Activated T-cell treated with anti-CD3 and anti-CD28 coated beads, Interleukin-2, amount 50 U/mL, for 4 hours (primary cell): ENCODE measurements at regions not wholly inside any gene's neighbourhood (a gene's known extent, or its start where the extent isn't known, plus 50 kb on each side); places are given as distances from the start of the nearest gene placed in this dataset.
"Not testable (repeated sequence)": the region's sequence is repeated elsewhere in the genome, so short reads cannot be mapped to it uniquely, and the experiment has no call there.

Experiments used
- ATAC-seq, 2 donors: fragments of 200-7000 bp; cut with Tn5 transposase; one replicate each; pipeline ENCODE4 v1.10.0; 2021
- DNase-seq: peaks from one replicate; pipeline ENCODE4 v3.0.0-alpha.2; 2020
- H3K27me3 Mint-ChIP-seq: one replicate; pipeline ENCODE4 v1.8.0; 2021; ENCODE audit warnings: low read depth, mixed read lengths
- H3K36me3 Mint-ChIP-seq: one replicate; pipeline ENCODE4 v1.8.0; 2022; ENCODE audit warnings: mixed read lengths; ENCODE audit not compliant: insufficient read depth
- H3K4me1 Mint-ChIP-seq: one replicate; pipeline ENCODE4 v1.8.0; 2021; ENCODE audit warnings: low read depth, mixed read lengths
- H3K4me3 Mint-ChIP-seq: one replicate; pipeline ENCODE4 v1.8.0; 2021; ENCODE audit warnings: mild to moderate bottlenecking, moderate library complexity, mixed read lengths
- H3K9me3 Mint-ChIP-seq: one replicate; pipeline ENCODE4 v1.8.0; 2021; ENCODE audit warnings: mixed read lengths

DNA sequence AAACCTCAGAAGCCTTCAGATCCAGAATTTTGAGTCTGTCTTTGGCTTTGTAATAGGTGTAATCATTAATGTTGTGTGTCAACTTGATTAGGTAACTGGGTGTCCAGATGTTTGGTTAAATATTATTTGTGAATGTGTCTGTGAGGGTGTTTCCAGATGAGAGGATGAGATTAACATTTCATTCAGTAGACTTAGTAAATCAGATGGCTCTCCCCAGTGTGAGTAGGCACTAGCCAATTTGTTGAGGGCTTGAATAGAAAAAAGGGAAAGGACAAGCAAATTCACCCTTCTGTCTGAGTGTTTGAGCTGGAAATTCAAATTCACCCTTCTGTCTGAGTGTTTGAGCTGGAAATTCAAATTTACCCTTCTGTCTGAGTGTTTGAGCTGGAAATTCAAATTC, 932.2 kb downstream of the SLC6A15 start:
- H3K27me3 Mint-ChIP-seq: no peaks in the 10 kb centered on the region
- H3K4me3 Mint-ChIP-seq: no peak overlapping the region
- ATAC-seq: no peak
- H3K9me3 Mint-ChIP-seq: no peaks in the 10 kb centered on the region
- H3K36me3 Mint-ChIP-seq: no peaks in the 10 kb centered on the region
- DNase-seq: no peak
- H3K4me1 Mint-ChIP-seq: no peaks in the 10 kb centered on the region

DNA sequence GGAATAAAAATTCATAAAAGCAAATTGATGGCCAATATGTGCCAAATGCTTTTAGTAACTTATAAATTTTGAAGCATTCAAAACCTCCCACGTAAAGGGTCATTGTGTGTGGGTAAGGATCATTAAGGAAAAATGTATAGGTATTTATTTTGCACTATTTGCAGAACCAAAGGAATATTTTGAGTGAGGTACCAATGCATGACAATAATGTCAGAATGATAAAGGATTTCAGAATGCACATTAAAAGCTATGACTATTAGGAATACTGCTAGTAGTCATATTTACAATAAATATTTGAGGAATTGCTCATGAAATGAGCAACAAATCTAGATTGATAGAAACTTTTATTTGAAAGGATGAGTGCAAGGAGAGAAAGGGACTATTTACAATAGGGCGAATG, 932.8 kb downstream of the SLC6A15 start:
- H3K4me3 Mint-ChIP-seq: no peak overlapping the region

DNA sequence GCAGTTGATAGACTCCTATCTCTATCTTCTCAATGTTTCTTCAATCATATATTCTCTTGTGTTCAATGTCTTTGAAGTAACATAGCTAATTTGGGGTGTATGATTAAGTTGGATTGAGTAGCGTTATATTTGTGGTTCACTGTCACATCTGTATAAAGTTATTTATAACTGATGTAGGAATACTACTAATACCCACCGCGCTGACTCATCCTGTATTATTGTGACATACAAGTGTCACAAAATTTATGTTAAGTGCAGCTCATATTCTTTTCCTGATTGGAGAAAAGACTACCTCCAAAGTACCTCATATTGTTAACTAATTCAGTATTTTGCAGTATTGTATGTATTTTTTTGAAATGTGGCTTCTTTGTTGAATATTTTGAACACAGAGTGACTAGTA, 940.8 kb downstream of the SLC6A15 start:
- Mint-ChIP-seq H3K27me3 (no peaks in the 10 kb centered on the region), H3K4me3 (no peak overlapping the region), H3K36me3 (no peaks in the 10 kb centered on the region), H3K9me3 (no peaks in the 10 kb centered on the region), H3K4me1 (no peaks in the 10 kb centered on the region)
- ATAC-seq (no peak), DNase-seq (no peak)

More for the DNA sequence above, 932.8 kb downstream of the SLC6A15 start:
- Mint-ChIP-seq H3K9me3 (no peaks in the 10 kb centered on the region), H3K4me1 (no peaks in the 10 kb centered on the region), H3K36me3 (no peaks in the 10 kb centered on the region), H3K27me3 (no peaks in the 10 kb centered on the region)
- no peak for DNase-seq
- no peak for ATAC-seq

DNA sequence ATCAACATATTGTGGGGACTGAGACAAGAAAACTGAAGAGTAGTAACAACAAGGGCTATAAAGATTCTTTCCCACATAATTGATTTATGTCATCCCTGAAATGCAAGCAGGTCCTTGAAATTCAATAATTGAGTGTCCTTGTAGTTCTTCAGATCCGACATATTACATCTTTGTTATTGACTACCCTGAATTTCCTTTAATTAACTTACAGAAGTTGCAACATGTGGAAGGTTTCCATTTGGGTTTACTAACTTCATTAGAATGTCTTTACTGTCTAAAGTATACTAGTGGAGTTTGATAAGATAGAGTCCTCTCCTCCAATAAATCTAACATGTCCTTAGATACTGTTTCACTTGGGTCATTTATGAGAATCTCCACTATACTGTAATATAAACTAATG, 951.8 kb downstream of the SLC6A15 start:
- Mint-ChIP-seq H3K9me3 (peaks cover 4% of the 10 kb centered on the region), H3K36me3 (no peaks in the 10 kb centered on the region), H3K27me3 (no peaks in the 10 kb centered on the region), H3K4me3 (no peak overlapping the region), H3K4me1 (no peaks in the 10 kb centered on the region)
- ATAC-seq (no peak), DNase-seq (no peak)

DNA sequence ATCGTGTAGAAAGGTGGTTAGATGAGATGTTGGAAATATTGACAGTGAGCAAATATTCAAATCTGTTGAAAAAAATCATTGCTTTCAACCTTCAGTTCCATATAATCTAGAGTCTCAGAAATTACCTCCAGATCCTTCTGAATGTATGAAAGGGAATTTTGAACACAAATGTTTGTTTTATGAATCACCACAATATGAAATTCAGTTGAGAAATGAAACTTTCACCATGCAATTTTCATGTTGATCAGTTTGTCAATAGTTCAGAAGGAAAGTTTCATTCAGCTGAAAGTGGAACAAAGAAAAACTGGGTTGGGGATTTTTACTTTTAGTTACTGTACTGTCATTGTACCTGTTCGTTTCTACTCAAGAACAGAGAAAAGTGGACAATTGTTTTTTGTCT, 953.6 kb downstream of the SLC6A15 start:
- Mint-ChIP-seq H3K4me3 (no peak overlapping the region), H3K27me3 (no peaks in the 10 kb centered on the region), H3K36me3 (no peaks in the 10 kb centered on the region), H3K9me3 (peaks cover 4% of the 10 kb centered on the region), H3K4me1 (no peaks in the 10 kb centered on the region)
- DNase-seq: no peak
- ATAC-seq: no peak

DNA sequence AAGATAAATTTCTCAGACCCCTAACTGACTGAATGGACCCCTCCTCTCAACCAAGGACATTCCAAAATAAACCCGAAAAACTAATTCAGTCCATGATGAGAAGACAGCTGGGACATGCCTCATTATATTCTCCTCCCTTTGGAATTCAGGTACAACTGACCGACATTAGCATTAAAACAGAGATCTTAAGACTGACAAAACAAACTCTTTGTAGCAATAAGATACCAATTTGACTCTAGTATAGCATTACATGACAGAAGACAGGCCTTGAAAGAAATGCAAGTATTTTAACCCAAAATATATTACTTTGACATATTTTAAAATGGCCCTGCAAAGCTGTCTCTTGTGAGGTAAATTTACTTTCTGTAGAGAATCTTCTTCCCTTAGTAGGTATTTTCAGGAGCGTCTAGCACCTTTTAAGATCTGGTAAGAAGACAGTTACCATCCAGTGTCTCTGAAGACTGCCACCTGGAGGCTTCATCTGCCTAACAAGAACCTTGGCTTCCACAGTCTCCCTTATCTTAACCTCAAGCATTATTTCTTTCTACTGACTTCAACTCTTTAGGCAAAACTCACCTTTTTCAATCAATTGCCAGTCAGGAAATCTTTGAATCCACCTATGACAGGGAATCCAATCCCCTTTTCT, 957.5 kb downstream of the SLC6A15 start:
- ATAC-seq: no peak
- no peaks in the 10 kb centered on the region for H3K27me3 Mint-ChIP-seq
- H3K4me1 Mint-ChIP-seq: no peaks in the 10 kb centered on the region
- DNase-seq: no peak
- H3K4me3 Mint-ChIP-seq: no peak overlapping the region
- H3K36me3 Mint-ChIP-seq: no peaks in the 10 kb centered on the region
- H3K9me3 Mint-ChIP-seq: no peaks in the 10 kb centered on the region

DNA sequence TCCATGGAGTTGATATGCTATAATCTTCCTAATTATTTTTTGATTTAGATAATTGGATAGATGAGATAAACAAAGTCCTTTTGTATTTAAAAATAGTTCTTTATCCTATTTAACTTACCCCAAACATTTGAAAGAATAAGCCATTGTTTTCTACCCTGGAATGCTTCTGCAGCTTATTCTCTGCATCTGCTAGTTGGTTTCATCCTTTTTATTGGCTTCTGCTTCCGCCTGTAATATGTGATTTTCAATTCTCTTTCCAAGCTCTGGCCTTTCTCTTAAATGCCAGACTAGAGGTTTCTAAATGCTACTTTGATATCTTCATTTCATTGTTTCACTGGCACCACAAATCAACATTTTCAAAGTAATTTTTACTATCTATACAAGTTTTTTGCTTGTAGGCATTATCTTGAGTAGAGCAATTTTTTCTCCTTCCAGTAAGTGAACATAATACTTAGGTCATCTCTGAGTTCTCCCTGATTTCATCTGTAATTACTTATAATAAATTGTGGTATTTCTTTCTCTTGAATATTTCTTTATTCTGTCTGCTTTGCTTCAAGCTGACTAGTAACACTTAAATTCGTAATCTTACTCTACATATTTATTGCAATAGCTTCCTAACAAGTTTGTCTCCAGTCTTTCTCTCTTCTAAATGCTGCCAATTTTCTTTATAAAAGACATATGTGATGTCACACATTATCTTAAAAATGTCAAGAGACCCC, 958.4 kb downstream of the SLC6A15 start:
- Mint-ChIP-seq H3K4me1 (no peaks in the 10 kb centered on the region), H3K36me3 (no peaks in the 10 kb centered on the region), H3K4me3 (no peak overlapping the region), H3K9me3 (no peaks in the 10 kb centered on the region), H3K27me3 (no peaks in the 10 kb centered on the region)
- DNase-seq (no peak), ATAC-seq (no peak)

DNA sequence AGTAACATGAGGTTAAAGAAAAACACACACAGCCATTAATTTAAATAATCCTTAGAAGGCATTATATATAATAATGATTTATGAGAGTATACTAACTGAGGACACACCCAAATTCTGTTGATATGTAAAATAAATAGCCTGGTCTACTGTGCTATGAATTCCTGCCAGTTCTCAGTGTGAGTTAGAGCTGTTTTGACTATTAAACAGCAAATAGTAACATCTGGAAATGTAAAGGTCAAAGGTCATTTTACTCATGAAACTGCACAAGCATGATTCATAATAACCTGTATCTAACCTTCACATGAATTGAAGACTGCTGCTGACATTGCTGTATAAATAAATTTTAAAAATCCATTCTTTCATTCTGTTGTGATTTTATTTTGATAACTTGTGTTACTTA, 966.7 kb downstream of the SLC6A15 start:
- no peaks in the 10 kb centered on the region for H3K4me1 Mint-ChIP-seq
- no peak for ATAC-seq
- H3K4me3 Mint-ChIP-seq: no peak overlapping the region
- peaks cover 4% of the 10 kb centered on the region for H3K9me3 Mint-ChIP-seq
- DNase-seq: no peak
- H3K27me3 Mint-ChIP-seq: no peaks in the 10 kb centered on the region
- H3K36me3 Mint-ChIP-seq: no peaks in the 10 kb centered on the region

DNA sequence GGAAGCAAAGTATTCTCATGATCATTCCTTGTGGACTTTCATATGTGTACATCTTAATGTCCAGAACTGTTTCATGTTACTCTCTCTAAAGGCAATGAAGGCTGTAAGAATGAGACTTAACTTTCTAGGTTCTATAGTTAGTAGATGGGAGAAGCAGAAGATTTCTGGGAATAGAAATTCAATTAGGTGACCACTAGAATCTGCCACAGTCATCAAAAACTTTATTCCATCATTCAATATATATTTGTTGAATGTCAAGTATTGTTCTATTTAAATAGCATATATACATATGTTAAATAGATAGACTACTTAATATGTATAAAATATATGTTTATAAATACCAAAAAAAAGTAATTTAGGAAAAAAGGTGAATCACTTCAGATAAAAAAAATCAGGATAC, 972.9 kb downstream of the SLC6A15 start:
- Mint-ChIP-seq H3K36me3 (no peaks in the 10 kb centered on the region), H3K9me3 (peaks cover 4% of the 10 kb centered on the region), H3K27me3 (no peaks in the 10 kb centered on the region), H3K4me3 (no peak overlapping the region), H3K4me1 (no peaks in the 10 kb centered on the region)
- ATAC-seq: no peak
- DNase-seq: no peak

DNA sequence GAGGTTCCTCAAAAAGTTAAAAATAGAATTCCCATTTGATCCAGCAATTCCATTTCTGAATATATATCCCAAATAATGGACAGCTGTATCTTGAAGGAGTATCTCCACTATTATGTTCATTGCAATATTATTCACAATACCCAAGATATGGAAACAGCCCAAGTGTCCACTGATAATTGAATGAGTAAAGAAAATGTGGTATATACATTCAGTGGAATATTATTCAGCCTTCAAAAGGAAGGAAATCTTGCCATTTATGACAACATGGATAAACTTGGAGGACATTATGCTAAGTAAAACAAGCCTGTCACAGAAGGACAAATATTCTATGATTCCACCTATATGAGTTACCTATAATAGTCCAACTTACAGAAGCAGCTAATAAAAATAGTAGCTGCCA, 979.0 kb downstream of the SLC6A15 start:
- H3K9me3 Mint-ChIP-seq: peaks cover 5% of the 10 kb centered on the region
- ATAC-seq: no peak
- H3K4me1 Mint-ChIP-seq: no peaks in the 10 kb centered on the region
- no peak overlapping the region for H3K4me3 Mint-ChIP-seq
- no peaks in the 10 kb centered on the region for H3K27me3 Mint-ChIP-seq
- no peaks in the 10 kb centered on the region for H3K36me3 Mint-ChIP-seq
- DNase-seq: no peak

DNA sequence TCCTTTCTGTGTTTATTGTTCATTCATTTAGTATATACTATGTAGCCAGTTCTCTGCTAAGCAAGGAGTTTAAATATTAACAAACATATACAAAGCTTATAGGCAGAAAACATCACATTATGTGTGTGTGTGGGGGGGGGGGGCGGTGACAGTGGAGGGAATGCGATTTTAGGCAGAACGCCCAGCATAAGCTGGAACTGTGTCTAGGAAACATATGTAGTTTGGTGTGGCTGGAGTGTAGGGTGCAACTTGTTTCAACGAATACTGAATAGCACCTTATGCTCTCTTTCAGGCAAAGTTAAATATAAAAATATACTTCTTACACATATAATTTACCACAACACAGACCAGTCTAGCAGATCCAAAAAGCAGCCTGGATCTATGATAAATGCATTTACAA, 980.6 kb downstream of the SLC6A15 start:
- H3K36me3 Mint-ChIP-seq: no peaks in the 10 kb centered on the region
- ATAC-seq: no peak
- peaks cover 5% of the 10 kb centered on the region for H3K9me3 Mint-ChIP-seq
- H3K4me3 Mint-ChIP-seq: no peak overlapping the region
- no peaks in the 10 kb centered on the region for H3K4me1 Mint-ChIP-seq
- no peaks in the 10 kb centered on the region for H3K27me3 Mint-ChIP-seq
- no peak for DNase-seq

DNA sequence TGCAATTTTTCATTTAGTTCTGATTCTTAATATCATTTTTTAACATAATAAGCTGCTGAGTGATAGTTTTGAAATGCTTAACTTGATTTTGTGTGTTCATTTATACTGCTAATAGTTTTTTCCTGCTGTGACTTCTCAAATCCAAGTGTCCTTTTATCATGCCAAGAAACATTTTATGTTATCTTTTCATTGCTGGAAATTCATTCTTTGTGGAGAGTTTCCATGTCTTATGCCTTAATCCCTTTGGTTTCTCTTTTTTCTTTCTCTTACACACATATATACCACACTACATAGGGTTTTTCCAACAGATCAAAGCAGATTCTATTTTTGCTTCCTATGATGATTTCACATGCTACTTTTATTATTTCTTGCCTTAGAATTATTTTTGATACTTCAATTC, 981.1 kb downstream of the SLC6A15 start:
- Mint-ChIP-seq H3K4me1 (no peaks in the 10 kb centered on the region), H3K36me3 (no peaks in the 10 kb centered on the region), H3K4me3 (no peak overlapping the region), H3K9me3 (peaks cover 5% of the 10 kb centered on the region), H3K27me3 (no peaks in the 10 kb centered on the region)
- ATAC-seq: no peak
- DNase-seq: no peak

DNA sequence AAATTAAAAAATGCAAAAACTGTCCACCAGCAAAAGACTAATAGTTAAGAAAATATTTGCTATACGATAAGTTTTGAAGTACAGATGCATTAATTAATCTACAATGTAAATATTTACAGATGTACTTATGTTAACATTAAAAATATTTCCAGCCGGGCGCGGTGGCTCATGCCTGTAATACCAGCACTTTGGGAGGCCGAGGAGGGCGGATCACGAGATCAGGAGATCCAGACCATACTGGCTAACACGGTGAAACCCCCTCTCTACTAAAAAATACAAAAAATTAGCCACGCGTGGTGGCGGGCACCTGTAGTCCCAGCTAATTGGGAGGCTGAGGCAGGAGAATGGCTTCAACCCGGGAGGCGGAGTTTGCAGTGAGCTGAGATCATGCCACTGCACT, 982.8 kb downstream of the SLC6A15 start:
- H3K4me3 Mint-ChIP-seq, H3K27me3 Mint-ChIP-seq, H3K36me3 Mint-ChIP-seq, H3K9me3 Mint-ChIP-seq, ATAC-seq, DNase-seq, H3K4me1 Mint-ChIP-seq: not testable (repeated sequence)

DNA sequence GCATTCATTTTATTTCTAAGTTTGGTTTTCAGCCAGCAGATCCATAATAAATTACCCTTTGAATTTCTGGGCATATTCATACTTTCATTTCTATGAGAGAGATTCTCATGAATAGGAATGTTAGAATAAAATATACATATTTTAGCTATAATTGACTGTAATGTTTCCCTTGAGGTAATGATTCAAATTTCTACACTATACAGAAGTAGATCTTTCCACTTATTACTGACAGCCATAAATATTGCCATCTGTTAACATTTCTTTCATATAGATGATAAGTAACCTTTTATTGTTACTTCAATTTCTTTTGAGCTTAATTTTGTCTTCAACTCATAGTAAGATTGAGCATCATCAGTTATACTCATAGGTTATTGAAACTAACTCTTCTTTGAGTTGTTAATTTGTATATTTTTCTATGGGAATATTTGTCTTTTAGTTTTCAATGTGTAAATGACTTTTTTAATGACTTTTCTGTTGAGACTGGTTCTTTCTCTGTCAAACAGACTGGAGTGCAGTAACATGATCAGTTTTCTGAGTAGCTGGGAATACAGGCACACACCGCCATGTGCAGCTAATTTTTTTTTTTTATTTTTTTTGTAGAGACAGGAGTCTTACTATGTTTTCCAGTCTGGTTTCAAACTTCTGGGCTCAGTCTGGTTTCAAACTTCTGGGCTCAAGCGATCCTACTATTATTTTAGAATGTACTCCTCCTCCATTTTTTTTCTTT, 991.6 kb downstream of the SLC6A15 start:
- H3K4me3 Mint-ChIP-seq: no peak overlapping the region
- no peaks in the 10 kb centered on the region for H3K9me3 Mint-ChIP-seq
- no peaks in the 10 kb centered on the region for H3K27me3 Mint-ChIP-seq
- no peaks in the 10 kb centered on the region for H3K4me1 Mint-ChIP-seq
- H3K36me3 Mint-ChIP-seq: no peaks in the 10 kb centered on the region
- DNase-seq (no peak), ATAC-seq (no peak)

DNA sequence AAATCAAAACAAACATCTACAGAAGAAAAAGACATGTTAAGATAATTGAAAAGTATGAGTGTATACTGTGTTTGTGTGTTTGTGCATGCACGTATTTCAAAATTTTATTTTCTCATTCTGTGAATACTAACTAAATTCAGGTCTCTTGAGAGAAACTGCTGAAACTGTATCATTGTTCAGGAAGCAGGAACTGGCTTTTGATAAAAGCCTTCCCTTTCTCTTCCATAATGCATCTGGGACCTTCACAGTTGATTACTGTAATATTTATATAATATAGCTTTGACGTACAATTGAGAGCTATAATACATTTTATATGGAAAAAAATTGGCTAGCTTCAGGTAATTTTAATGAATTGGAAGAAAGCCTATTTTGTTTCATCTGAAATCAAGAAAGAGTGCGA, 993.5 kb downstream of the SLC6A15 start:
- Mint-ChIP-seq H3K36me3 (no peaks in the 10 kb centered on the region), H3K4me1 (no peaks in the 10 kb centered on the region), H3K27me3 (no peaks in the 10 kb centered on the region), H3K4me3 (no peak overlapping the region), H3K9me3 (no peaks in the 10 kb centered on the region)
- ATAC-seq (no peak), DNase-seq (no peak)
